ES-I3 (cell line): ENCODE measurements at regions not wholly inside any gene's neighbourhood (a gene's known extent, or its start where the extent isn't known, plus 50 kb on each side); places are given as distances from the start of the nearest gene placed in this dataset.

ENCODE experiments used
- H3K36me3 ChIP-seq: 2 replicates; pipeline ENCODE4 v1.6.1; 2013; ENCODE audit warnings: mild to moderate bottlenecking, low read length, control low read depth, moderate library complexity; ENCODE audit not compliant: insufficient read depth
- H3K4me1 ChIP-seq: 2 replicates; pipeline ENCODE4 v1.6.1; 2013; ENCODE audit warnings: mild to moderate bottlenecking, control low read depth, low read length; ENCODE audit not compliant: insufficient read depth
- H3K9ac ChIP-seq: 2 replicates; pipeline ENCODE4 v1.6.1; 2013; ENCODE audit warnings: low read depth, mild to moderate bottlenecking, low read length, moderate library complexity
- H3K9me3 ChIP-seq: 2 replicates; pipeline ENCODE4 v1.6.1; 2013; ENCODE audit warnings: mild to moderate bottlenecking, low read length, moderate library complexity; ENCODE audit not compliant: control insufficient read depth, insufficient read depth

- H3K36me3 ChIP-seq: no peaks in the 10 kb centered on the region
- no peaks in the 10 kb centered on the region for H3K9me3 ChIP-seq
- H3K4me1 ChIP-seq: peaks cover 8% of the 10 kb centered on the region
- no peak overlapping the region for H3K9ac ChIP-seq
Observed at GRCh38 chr9:105082843-105083242, 154.9 kb upstream of the ABCA1 start.

DNA sequence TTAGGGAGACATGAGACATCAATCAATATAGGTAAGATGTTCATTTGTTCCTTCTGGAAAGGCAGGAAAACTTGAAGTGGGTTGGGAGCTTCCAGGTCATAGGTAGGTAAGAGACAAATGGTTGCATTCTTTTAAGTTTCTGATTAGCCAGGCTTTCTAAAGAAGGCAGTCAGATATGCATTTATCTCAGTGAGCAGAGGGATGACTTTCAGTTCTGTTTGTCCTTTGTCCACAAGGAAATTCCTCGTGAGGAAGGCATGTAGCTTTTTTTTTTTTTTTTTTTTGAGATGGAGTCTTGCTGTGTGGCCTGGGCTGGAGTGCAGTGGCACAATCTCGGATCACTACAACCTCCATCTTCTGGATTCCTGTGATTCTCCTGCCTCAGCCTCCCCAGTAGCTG lies 155.3 kb upstream of the ABCA1 start:
- Histone ChIP-seq H3K4me1 (peaks cover 8% of the 10 kb centered on the region), H3K9me3 (no peaks in the 10 kb centered on the region), H3K36me3 (no peaks in the 10 kb centered on the region), H3K9ac (no peak overlapping the region)

- H3K9me3 ChIP-seq: no peaks in the 10 kb centered on the region
- H3K9ac ChIP-seq: no peak overlapping the region
- peaks cover under 1% of the 10 kb centered on the region; the same call in 1 of the 2 replicates for H3K4me1 ChIP-seq
- H3K36me3 ChIP-seq: no peaks in the 10 kb centered on the region
Observed at GRCh38 chr9:105087910-105088898, 156.2 kb upstream of the SLC44A1 start.

GRCh38 chr9:105089874-105090273 lies 154.6 kb upstream of the SLC44A1 start:
- H3K36me3 ChIP-seq: no peaks in the 10 kb centered on the region
- H3K4me1 ChIP-seq: 0 out of 2 replicates have a peak, but pooled peaks cover 3% of the 10 kb centered on the region
- no peaks in the 10 kb centered on the region for H3K9me3 ChIP-seq
- no peak overlapping the region for H3K9ac ChIP-seq

DNA sequence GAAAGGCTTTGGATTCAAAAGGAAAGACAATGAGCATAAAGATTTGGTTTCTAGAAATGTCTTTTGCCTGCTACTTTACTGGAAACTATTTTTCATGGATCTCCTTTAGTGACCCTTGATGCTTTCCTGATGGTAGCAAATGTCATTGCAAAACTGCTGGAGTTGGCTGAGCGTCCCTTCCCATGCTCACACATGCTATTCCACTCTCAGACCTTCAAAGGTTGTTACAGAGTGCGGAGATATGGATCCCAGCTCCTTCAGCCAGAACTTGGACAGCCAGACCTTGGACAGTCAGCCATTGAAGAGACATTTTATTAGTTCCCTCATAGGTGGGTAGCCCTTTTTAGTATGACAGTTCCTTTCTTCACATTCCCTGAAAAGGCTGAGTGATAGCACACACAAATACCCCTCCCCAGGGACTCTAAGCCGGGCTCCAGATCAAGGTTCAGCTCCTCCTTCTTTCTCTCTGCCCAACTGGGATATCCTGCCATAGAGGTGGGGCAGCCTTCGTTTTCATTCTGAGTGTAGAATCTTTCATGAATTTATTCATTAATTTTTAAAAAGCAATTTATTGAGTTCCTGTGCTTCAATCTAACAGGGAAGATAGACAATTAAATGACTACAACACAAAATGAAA lies 153.3 kb upstream of the SLC44A1 start:
- H3K4me1 ChIP-seq: peaks cover 10% of the 10 kb centered on the region
- H3K9ac ChIP-seq: no peak overlapping the region
- no peaks in the 10 kb centered on the region for H3K36me3 ChIP-seq
- no peaks in the 10 kb centered on the region for H3K9me3 ChIP-seq

- H3K36me3 ChIP-seq: no peaks in the 10 kb centered on the region
- no peaks in the 10 kb centered on the region for H3K9me3 ChIP-seq
- no peak overlapping the region for H3K9ac ChIP-seq
- H3K4me1 ChIP-seq: peaks cover 10% of the 10 kb centered on the region
Observed at GRCh38 chr9:105093685-105094084, 150.8 kb upstream of the SLC44A1 start.

DNA sequence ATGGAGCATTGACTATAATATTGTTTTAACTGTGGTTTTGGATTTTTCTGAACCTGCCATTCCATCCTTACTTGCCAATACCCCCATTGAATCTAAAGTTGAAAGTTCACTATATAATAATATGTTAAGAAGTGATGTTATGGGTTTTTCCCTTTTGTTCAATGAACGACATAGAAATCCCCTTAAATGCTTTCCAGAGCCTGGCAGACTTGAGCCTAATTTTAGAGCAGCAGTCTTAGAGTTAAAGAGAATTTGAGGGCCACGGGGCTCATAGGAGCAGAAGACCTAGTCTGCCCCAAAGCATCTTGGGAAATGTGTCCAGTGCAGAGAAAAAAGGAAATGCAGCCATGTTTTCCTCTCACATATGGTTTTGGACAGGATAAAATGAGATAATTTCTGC lies 146.1 kb upstream of the SLC44A1 start:
- peaks cover 10% of the 10 kb centered on the region for H3K4me1 ChIP-seq
- H3K36me3 ChIP-seq: no peaks in the 10 kb centered on the region
- H3K9ac ChIP-seq: no peak overlapping the region
- H3K9me3 ChIP-seq: no peaks in the 10 kb centered on the region

DNA sequence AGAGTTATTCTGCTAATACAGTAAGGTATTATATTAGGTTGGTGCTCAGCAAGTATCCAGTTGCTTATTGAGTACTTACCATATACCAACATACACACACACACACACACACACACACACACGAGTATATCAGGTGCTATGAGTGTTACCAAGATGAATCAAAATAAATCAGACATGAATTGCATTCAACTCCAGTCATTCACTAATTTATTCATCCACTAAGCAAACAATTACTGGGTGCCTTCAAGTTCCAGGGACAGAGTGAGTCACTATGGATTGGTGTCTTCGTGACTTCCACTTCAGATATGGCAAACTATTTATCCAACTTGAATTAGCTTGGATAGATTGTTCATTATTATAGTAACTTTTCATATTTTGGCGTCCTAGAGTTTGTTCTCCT lies 140.7 kb upstream of the SLC44A1 start:
- no peaks in the 10 kb centered on the region for H3K36me3 ChIP-seq
- H3K9ac ChIP-seq: no peak overlapping the region
- no peaks in the 10 kb centered on the region for H3K4me1 ChIP-seq
- H3K9me3 ChIP-seq: no peaks in the 10 kb centered on the region; the same call in none of the 2 replicates

- Histone ChIP-seq H3K9ac (no peak overlapping the region), H3K4me1 (peaks cover 6% of the 10 kb centered on the region; the same call in 1 of the 2 replicates), H3K9me3 (no peaks in the 10 kb centered on the region), H3K36me3 (no peaks in the 10 kb centered on the region)
Observed at GRCh38 chr9:105114318-105114717, 130.1 kb upstream of the SLC44A1 start.

DNA sequence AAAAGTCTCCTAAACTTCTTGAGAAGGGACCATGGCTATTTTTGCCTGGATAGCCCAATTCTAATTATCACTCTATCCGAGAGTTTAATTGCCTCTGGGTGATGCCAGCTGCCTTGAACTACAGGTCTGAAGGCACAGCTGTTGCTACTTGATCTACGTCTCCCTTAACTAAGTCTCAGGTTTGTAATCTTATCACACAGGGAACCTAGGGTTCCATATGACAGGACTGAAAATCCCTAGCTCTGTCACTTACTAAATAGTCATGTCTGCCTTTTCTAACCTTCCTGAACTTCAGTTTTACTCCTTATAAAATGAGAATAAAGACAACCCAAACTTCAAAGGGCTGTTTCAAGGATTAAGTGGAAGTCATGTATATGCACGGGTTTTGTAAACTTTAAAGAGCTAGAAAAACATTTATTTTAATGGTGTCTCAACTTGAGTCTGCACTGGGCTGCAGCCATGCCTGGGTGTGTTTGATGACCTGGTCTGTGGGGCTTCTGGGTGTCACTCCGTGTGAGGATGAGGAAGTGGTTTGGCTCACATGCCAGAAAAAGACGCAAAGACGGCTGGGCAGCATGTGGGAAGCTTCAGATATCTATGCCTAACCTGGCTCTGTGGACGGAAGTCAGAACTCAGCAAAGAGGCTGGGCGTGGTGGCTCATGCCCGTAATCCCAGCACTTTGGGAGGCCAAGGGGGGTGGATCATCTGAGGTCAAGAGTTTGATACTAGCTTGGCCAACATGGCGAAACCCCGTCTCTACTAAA lies 129.3 kb upstream of the SLC44A1 start:
- H3K9me3 ChIP-seq: no peaks in the 10 kb centered on the region
- H3K4me1 ChIP-seq: peaks cover 6% of the 10 kb centered on the region; the same call in 1 of the 2 replicates
- no peak overlapping the region for H3K9ac ChIP-seq
- H3K36me3 ChIP-seq: no peaks in the 10 kb centered on the region

- Histone ChIP-seq H3K36me3 (no peaks in the 10 kb centered on the region), H3K9ac (no peak overlapping the region), H3K9me3 (no peaks in the 10 kb centered on the region; the same call in 1 of the 2 replicates), H3K4me1 (peaks cover 6% of the 10 kb centered on the region; the same call in 1 of the 2 replicates)
Observed at GRCh38 chr9:105116052-105116868, 128.2 kb upstream of the SLC44A1 start.

GRCh38 chr9:105117234-105117633 lies 127.2 kb upstream of the SLC44A1 start:
- H3K36me3 ChIP-seq: no peaks in the 10 kb centered on the region
- H3K9me3 ChIP-seq: no peaks in the 10 kb centered on the region; the same call in 1 of the 2 replicates
- H3K9ac ChIP-seq: no peak overlapping the region
- H3K4me1 ChIP-seq: peaks cover 6% of the 10 kb centered on the region; the same call in 1 of the 2 replicates

DNA sequence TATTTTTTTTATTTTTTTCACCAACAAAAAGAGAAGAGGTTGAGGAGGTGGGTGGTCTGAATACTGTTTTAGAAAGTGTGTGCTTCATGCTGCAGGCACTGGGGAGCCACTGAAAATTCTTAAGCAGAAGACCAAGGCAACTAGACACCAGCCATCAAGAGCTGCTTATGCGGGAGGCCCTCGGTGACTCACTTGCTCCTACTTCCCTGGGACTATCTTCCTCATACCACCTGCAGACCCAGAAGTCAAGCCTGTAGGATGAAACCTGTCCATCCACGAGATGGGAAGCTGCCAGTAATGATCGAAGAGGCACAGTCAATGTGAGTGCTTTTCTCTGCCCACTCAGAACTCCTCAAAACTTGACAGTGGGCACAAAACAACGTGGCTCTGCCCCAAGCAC lies 125.8 kb upstream of the SLC44A1 start:
- no peaks in the 10 kb centered on the region; the same call in 1 of the 2 replicates for H3K9me3 ChIP-seq
- no peaks in the 10 kb centered on the region for H3K36me3 ChIP-seq
- H3K4me1 ChIP-seq: peaks cover 6% of the 10 kb centered on the region; the same call in 1 of the 2 replicates
- no peak overlapping the region for H3K9ac ChIP-seq
